Upper lobe of left lung (tissue), 4 donors: ENCODE measurements at regions not wholly inside any gene's neighbourhood (a gene's known extent, or its start where the extent isn't known, plus 50 kb on each side); places are given as distances from the start of the nearest gene placed in this dataset.

Experiments
- CTCF ChIP-seq, 6 experiments: fragments of 450-650 bp in 4 of 6; fragments of 200-600 bp in 2 of 6; sonication (generic) in 2 of 6; IDR thresholded peaks; one replicate each; pipeline ENCODE4 v1.5.1; 2016 to 2019; ENCODE audit warnings: antibody characterized with exemption in 6 of 6
- EP300 ChIP-seq, 4 donors: sonication (generic); formaldehyde crosslinking; IDR thresholded peaks; one replicate each; pipeline ENCODE4 v1.5.1; 2017; ENCODE audit warnings: antibody characterized with exemption in 4 of 4, control low read depth in 2 of 4
- POLR2A ChIP-seq, 4 donors: fragments of 450-650 bp; IDR thresholded peaks; one replicate each; pipeline ENCODE4 v1.5.1; 2016 to 2017; ENCODE audit warnings: antibody characterized with exemption in 4 of 4, mild to moderate bottlenecking in 2 of 4
- POLR2AphosphoS5 ChIP-seq, 2 donors: sonication (generic); formaldehyde crosslinking; IDR thresholded peaks; one replicate each; pipeline ENCODE4 v1.5.1; 2017; ENCODE audit warnings: antibody characterized with exemption in 2 of 2

DNA sequence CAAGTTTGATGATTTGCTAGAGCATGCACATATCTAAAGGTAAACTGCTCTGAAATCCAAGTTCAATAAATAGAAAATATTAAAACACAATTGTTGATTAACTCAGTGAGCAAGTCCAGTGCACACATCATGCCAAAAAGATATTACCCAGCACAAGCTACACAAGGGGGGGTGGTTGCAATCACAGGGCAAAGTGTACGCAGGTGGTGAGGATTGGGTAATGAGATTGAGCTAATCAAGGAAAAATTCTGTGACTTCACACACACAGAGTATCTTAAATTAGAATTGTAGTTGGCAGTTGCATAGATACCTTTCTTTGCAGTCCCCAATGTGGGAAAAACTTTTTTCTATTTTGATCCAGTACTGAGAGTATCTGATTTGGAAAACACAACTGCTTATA lies 156.1 kb upstream of the NTRK2 start:
- TF ChIP-seq CTCF (IDR thresholded peaks at IDR 0.05) (no peak), POLR2AphosphoS5 (IDR thresholded peaks at IDR 0.05) (no peak), EP300 (IDR thresholded peaks at IDR 0.05) (no peak), POLR2A (IDR thresholded peaks at IDR 0.05) (no peak)
